Activated CD4-positive, alpha-beta T cell treated with anti-CD3 and anti-CD28 coated beads, Interleukin-2, amount 10 ng/mL, durations not matched to agents 7 days and 5 days (primary cell): ENCODE measurements at regions not wholly inside any gene's neighbourhood (a gene's known extent, or its start where the extent isn't known, plus 50 kb on each side); places are given as distances from the start of the nearest gene placed in this dataset.
"Not testable (repeated sequence)": the region's sequence is repeated elsewhere in the genome, so short reads cannot be mapped to it uniquely, and the experiment has no call there.

Experiments
- CTCF ChIA-PET: fragments of 350-600 bp; sonication (Branson Sonifier 250); formaldehyde crosslinking; loops from one replicate; lab custom pipeline; 2021; ENCODE audit warnings: antibody characterized with exemption; lab: Charles Lee
- POLR2A ChIA-PET: fragments of 350-600 bp; sonication (Branson Sonifier 250); formaldehyde crosslinking; loops from one replicate; lab custom pipeline; 2021; ENCODE audit warnings: antibody characterized with exemption; lab: Charles Lee
- DNase-seq: peaks from one replicate; pipeline ENCODE4 v3.0.0-alpha.2; 2020
- H3K27ac Mint-ChIP-seq: one replicate; pipeline ENCODE4 v1.8.0; 2021; ENCODE audit warnings: mild to moderate bottlenecking, moderate library complexity, mixed read lengths
- H3K27me3 Mint-ChIP-seq: one replicate; pipeline ENCODE4 v1.8.0; 2021; ENCODE audit warnings: mixed read lengths
- H3K36me3 Mint-ChIP-seq: one replicate; pipeline ENCODE4 v1.8.0; 2021; ENCODE audit warnings: low read depth, mixed read lengths
- H3K4me1 Mint-ChIP-seq: one replicate; pipeline ENCODE4 v1.8.0; 2021; ENCODE audit warnings: mixed read lengths
- H3K4me3 Mint-ChIP-seq: one replicate; pipeline ENCODE4 v1.8.0; 2021; ENCODE audit warnings: mild to moderate bottlenecking, moderate library complexity, mixed read lengths
- H3K9me3 Mint-ChIP-seq: one replicate; pipeline ENCODE4 v1.8.0; 2021; ENCODE audit warnings: mixed read lengths

- H3K9me3 Mint-ChIP-seq, DNase-seq, H3K27ac Mint-ChIP-seq, CTCF ChIA-PET, POLR2A ChIA-PET, H3K27me3 Mint-ChIP-seq, H3K4me3 Mint-ChIP-seq, H3K36me3 Mint-ChIP-seq: not testable (repeated sequence)
- peaks cover 28% of the 10 kb centered on the region for H3K4me1 Mint-ChIP-seq
These were observed 51.5 kb downstream of the VPREB1 start for GRCh38 chr22:22296047-22296446.

GRCh38 chr22:22297159-22297793 lies 52.7 kb downstream of the VPREB1 start:
- CTCF ChIA-PET, POLR2A ChIA-PET, H3K27me3 Mint-ChIP-seq, H3K9me3 Mint-ChIP-seq, H3K36me3 Mint-ChIP-seq, DNase-seq: not testable (repeated sequence)
- peak overlapping the region; percentile 60 for H3K27ac Mint-ChIP-seq
- peaks cover 40% of the 10 kb centered on the region for H3K4me1 Mint-ChIP-seq
- H3K4me3 Mint-ChIP-seq, result peak overlapping the region; percentile 81

- peak overlapping the region; percentile 83 for H3K27ac Mint-ChIP-seq
- H3K36me3 Mint-ChIP-seq, CTCF ChIA-PET, H3K27me3 Mint-ChIP-seq, H3K9me3 Mint-ChIP-seq, POLR2A ChIA-PET: not testable (repeated sequence)
- peak; percentile 66 for DNase-seq
- H3K4me1 Mint-ChIP-seq, result peaks cover 41% of the 10 kb centered on the region
- peak overlapping the region; percentile 81 for H3K4me3 Mint-ChIP-seq
These were observed 53.4 kb downstream of the VPREB1 start for GRCh38 chr22:22297794-22298653.

GRCh38 chr22:22298654-22299009 lies 54.0 kb downstream of the VPREB1 start:
- Mint-ChIP-seq H3K4me3 (peak overlapping the region; percentile 81), H3K27ac (peak overlapping the region; percentile 83), H3K4me1 (peaks cover 41% of the 10 kb centered on the region)
- CTCF ChIA-PET, H3K27me3 Mint-ChIP-seq, H3K9me3 Mint-ChIP-seq, DNase-seq, POLR2A ChIA-PET, H3K36me3 Mint-ChIP-seq: not testable (repeated sequence)

GRCh38 chr22:22300511-22300910 lies 55.9 kb downstream of the VPREB1 start:
- H3K9me3 Mint-ChIP-seq, POLR2A ChIA-PET, CTCF ChIA-PET, DNase-seq, H3K27me3 Mint-ChIP-seq, H3K27ac Mint-ChIP-seq: not testable (repeated sequence)
- Mint-ChIP-seq H3K4me3 (peak overlapping the region; percentile 13), H3K4me1 (peaks cover 41% of the 10 kb centered on the region), H3K36me3 (peaks cover 11% of the 10 kb centered on the region)

GRCh38 chr22:22300946-22301345 lies 56.4 kb downstream of the VPREB1 start:
- H3K9me3 Mint-ChIP-seq, POLR2A ChIA-PET, H3K4me3 Mint-ChIP-seq, DNase-seq, H3K27me3 Mint-ChIP-seq, H3K27ac Mint-ChIP-seq, CTCF ChIA-PET: not testable (repeated sequence)
- Mint-ChIP-seq H3K36me3 (peaks cover 14% of the 10 kb centered on the region), H3K4me1 (peaks cover 39% of the 10 kb centered on the region)

GRCh38 chr22:22316589-22316988 lies 72.0 kb downstream of the VPREB1 start:
- ChIA-PET POLR2A (no interaction called here), CTCF (no interaction called here)
- Mint-ChIP-seq H3K4me3 (no peak overlapping the region), H3K27ac (no peak overlapping the region), H3K4me1 (no peaks in the 10 kb centered on the region), H3K9me3 (no peaks in the 10 kb centered on the region), H3K36me3 (peaks cover 10% of the 10 kb centered on the region), H3K27me3 (no peaks in the 10 kb centered on the region)
- DNase-seq, result no peak

- Mint-ChIP-seq H3K4me1 (no peaks in the 10 kb centered on the region), H3K27me3 (no peaks in the 10 kb centered on the region), H3K4me3 (no peak overlapping the region), H3K27ac (no peak overlapping the region), H3K9me3 (no peaks in the 10 kb centered on the region), H3K36me3 (peaks cover 8% of the 10 kb centered on the region)
- POLR2A ChIA-PET, result no interaction called here
- DNase-seq, result no peak
- CTCF ChIA-PET, result no interaction called here
These were observed 74.3 kb downstream of the VPREB1 start for GRCh38 chr22:22318723-22319465.

GRCh38 chr22:22321743-22322611 lies 77.4 kb downstream of the VPREB1 start:
- POLR2A ChIA-PET, H3K36me3 Mint-ChIP-seq, H3K4me1 Mint-ChIP-seq: not testable (repeated sequence)

GRCh38 chr22:22322792-22323191 lies 78.2 kb downstream of the VPREB1 start:
- no peaks in the 10 kb centered on the region for H3K4me1 Mint-ChIP-seq
- POLR2A ChIA-PET, result no interaction called here
- H3K9me3 Mint-ChIP-seq, result no peaks in the 10 kb centered on the region
- no peak overlapping the region for H3K4me3 Mint-ChIP-seq
- CTCF ChIA-PET, result no interaction called here
- no peak for DNase-seq
- H3K27me3 Mint-ChIP-seq, result no peaks in the 10 kb centered on the region
- H3K27ac Mint-ChIP-seq, result no peak overlapping the region
- H3K36me3 Mint-ChIP-seq, result peaks cover 6% of the 10 kb centered on the region

More at GRCh38 chr22:22321743-22322611, 77.4 kb downstream of the VPREB1 start:
- H3K27ac Mint-ChIP-seq, H3K9me3 Mint-ChIP-seq, H3K4me3 Mint-ChIP-seq, CTCF ChIA-PET, H3K27me3 Mint-ChIP-seq: not testable (repeated sequence)
- DNase-seq, result peak; percentile 83

GRCh38 chr22:22327723-22328122 lies 83.1 kb downstream of the VPREB1 start:
- Mint-ChIP-seq H3K4me3 (no peak overlapping the region), H3K27me3 (peaks cover 11% of the 10 kb centered on the region)

GRCh38 chr22:22329792-22330191 lies 85.2 kb downstream of the VPREB1 start:
- Mint-ChIP-seq H3K4me1 (peaks cover 10% of the 10 kb centered on the region), H3K4me3 (no peak overlapping the region), H3K36me3 (no peaks in the 10 kb centered on the region), H3K9me3 (peaks cover 4% of the 10 kb centered on the region), H3K27me3 (peaks cover 30% of the 10 kb centered on the region), H3K27ac (no peak overlapping the region)
- ChIA-PET CTCF (interaction anchor here (0.8 to 1.2 kb wide), 3 partner anchors 12 to 81 kb away, joined by 3 read pairs; no protein-coding TSS in a partner anchor), POLR2A (no interaction called here)
- DNase-seq, result no peak

More at GRCh38 chr22:22327723-22328122, 83.1 kb downstream of the VPREB1 start:
- Mint-ChIP-seq H3K4me1 (peaks cover 10% of the 10 kb centered on the region), H3K27ac (no peak overlapping the region), H3K9me3 (peaks cover 4% of the 10 kb centered on the region), H3K36me3 (no peaks in the 10 kb centered on the region)
- ChIA-PET CTCF (no interaction called here), POLR2A (no interaction called here)
- no peak for DNase-seq
